Neuronal stem cell (in vitro differentiated cells): ENCODE measurements at regions not wholly inside any gene's neighbourhood (a gene's known extent, or its start where the extent isn't known, plus 50 kb on each side); places are given as distances from the start of the nearest gene placed in this dataset.

Experiments used
- DNase-seq: peaks from one replicate; pipeline ENCODE4 v3.0.0-alpha.2; 2013; ENCODE audit warnings: low spot score
- H2AFZ ChIP-seq: one replicate; pipeline ENCODE4 v1.6.1; 2013; ENCODE audit warnings: mild to moderate bottlenecking, low read length, inconsistent platforms
- H2AK5ac ChIP-seq: 2 replicates; pipeline ENCODE4 v1.6.1; 2013; ENCODE audit warnings: low read depth, mild to moderate bottlenecking, inconsistent platforms, low read length, moderate library complexity, mixed read lengths
- H2BK120ac ChIP-seq: 2 replicates; pipeline ENCODE4 v1.6.1; 2013; ENCODE audit warnings: low read depth, mild to moderate bottlenecking, inconsistent platforms, low read length, moderate library complexity, mixed read lengths
- H2BK12ac ChIP-seq: one replicate; pipeline ENCODE4 v1.6.1; 2013; ENCODE audit warnings: low read length, inconsistent platforms
- H2BK15ac ChIP-seq: 2 replicates; pipeline ENCODE4 v1.6.1; 2013; ENCODE audit warnings: mild to moderate bottlenecking, low read length, inconsistent platforms, mixed read lengths
- H2BK5ac ChIP-seq: one replicate; pipeline ENCODE4 v1.6.1; 2013; ENCODE audit warnings: inconsistent platforms, mild to moderate bottlenecking, low read length, moderate library complexity
- H3K14ac ChIP-seq: one replicate; pipeline ENCODE4 v1.6.1; 2013; ENCODE audit warnings: low read length, inconsistent platforms
- H3K18ac ChIP-seq: 2 replicates; pipeline ENCODE4 v1.6.1; 2013; ENCODE audit warnings: low read length, inconsistent platforms
- H3K23ac ChIP-seq: 2 replicates; pipeline ENCODE4 v1.6.1; 2013; ENCODE audit warnings: low read depth, mild to moderate bottlenecking, mixed read lengths, low read length, inconsistent platforms; ENCODE audit not compliant: poor library complexity
- H3K27ac ChIP-seq: replicated peaks from 3 replicates; pipeline ENCODE4 v1.5.1; 2013; ENCODE audit warnings: low read length, inconsistent platforms
- H3K27me3 ChIP-seq, 3 experiments: 2 replicates each; pipeline ENCODE4 v1.6.1; 2013; ENCODE audit warnings: low read length in 3 of 3, mild to moderate bottlenecking in 2 of 3, inconsistent platforms in 1 of 3, low read depth in 1 of 3, mixed read lengths in 1 of 3, moderate library complexity in 1 of 3; ENCODE audit not compliant: control insufficient read depth in 3 of 3, insufficient read depth in 3 of 3
- H3K36me3 ChIP-seq, 2 donors: replicated peaks in 1 of 2; 2 replicates each; pipeline ENCODE4 v1.6.1; 2013; ENCODE audit warnings: low read length in 2 of 2; ENCODE audit not compliant: control insufficient read depth in 2 of 2, insufficient read depth in 2 of 2
- H3K4ac ChIP-seq: 2 replicates; pipeline ENCODE4 v1.6.1; 2013; ENCODE audit warnings: inconsistent platforms, mild to moderate bottlenecking, low read length, moderate library complexity
- H3K4me1 ChIP-seq, 2 donors: 1 replicate in 1 of 2; 2 replicates in 1 of 2; pipeline ENCODE4 v1.6.1; 2013; ENCODE audit warnings: low read length in 2 of 2, low read depth in 1 of 2; ENCODE audit not compliant: control insufficient read depth in 2 of 2, insufficient read depth in 1 of 2
- H3K4me2 ChIP-seq: one replicate; pipeline ENCODE4 v1.6.1; 2013; ENCODE audit warnings: mild to moderate bottlenecking, low read length, inconsistent platforms; ENCODE audit not compliant: insufficient read depth, poor library complexity, severe bottlenecking
- H3K4me3 ChIP-seq, 2 donors: 2 replicates each; pipeline ENCODE4 v1.5.1; 2013; ENCODE audit warnings: low read length in 2 of 2, mild to moderate bottlenecking in 2 of 2, inconsistent platforms in 1 of 2, moderate library complexity in 1 of 2
- H3K79me1 ChIP-seq: one replicate; pipeline ENCODE4 v1.6.1; 2013; ENCODE audit warnings: low read depth, mild to moderate bottlenecking, inconsistent platforms, low read length, moderate library complexity
- H3K9ac ChIP-seq: one replicate; pipeline ENCODE4 v1.6.1; 2013; ENCODE audit warnings: mild to moderate bottlenecking, low read depth, low read length, inconsistent platforms; ENCODE audit not compliant: poor library complexity
- H3K9me3 ChIP-seq, 2 donors: replicated peaks in 1 of 2; 2 replicates each; pipeline versions ENCODE3 to v1.6.1; 2013; ENCODE audit warnings: low read length in 2 of 2, mild to moderate bottlenecking in 2 of 2, inconsistent platforms in 1 of 2, low read depth in 1 of 2, mixed read lengths in 1 of 2, moderate library complexity in 1 of 2; ENCODE audit not compliant: control insufficient read depth in 2 of 2, insufficient read depth in 1 of 2
- H4K8ac ChIP-seq: one replicate; pipeline ENCODE4 v1.6.1; 2013; ENCODE audit warnings: low read depth, mild to moderate bottlenecking, inconsistent platforms, low read length, moderate library complexity
- H4K91ac ChIP-seq: one replicate; pipeline ENCODE4 v1.6.1; 2013; ENCODE audit warnings: low read length, low read depth, mild to moderate bottlenecking, inconsistent platforms; ENCODE audit not compliant: poor library complexity
- WGBS, 2 donors: extraction: QIAGEN DNeasy Blood & Tissue Kit; methylation state at CpG; one replicate each; pipeline ENCODE4 v1.1.7; 2013; ENCODE audit warnings: missing lambda C conversion rate in 2 of 2, mixed read lengths in 1 of 2; ENCODE audit not compliant: insufficient read length in 2 of 2, insufficient replicate concordance in 1 of 2; ENCODE audit errors: extremely low coverage in 2 of 2; 5-methylcytosine and 5-hydroxymethylcytosine counted together

- WGBS, 2 donors = no CpG with 5 or more reads among the region's 4 CpGs
- Histone ChIP-seq H3K27me3 (no peaks in the 10 kb centered on the region), H3K4me1 (no peaks in the 10 kb centered on the region), H3K4me2 (no peak overlapping the region), H2BK5ac (no peak overlapping the region), H3K23ac (no peak overlapping the region), H2BK15ac (no peak overlapping the region), H3K9ac (no peak overlapping the region), H3K36me3 (no peaks in the 10 kb centered on the region), H3K4me3 (no peak overlapping the region), H3K4ac (no peak overlapping the region), H2BK12ac (no peak overlapping the region), H3K14ac (no peak overlapping the region), H4K8ac (no peak overlapping the region), H3K79me1 (no peaks in the 10 kb centered on the region), H3K9me3 (peaks cover 0 to 6% of the 10 kb centered on the region in 2 donors), H4K91ac (no peak overlapping the region), H3K27ac (no peak overlapping the region), H2AFZ (no peak overlapping the region), H2AK5ac (no peak overlapping the region), H2BK120ac (no peak overlapping the region), H3K18ac (no peak overlapping the region)
- DNase-seq = no peak
Observed at GRCh38 chr12:63319936-63320633, 169.1 kb upstream of the AVPR1A start.

GRCh38 chr12:63319386-63319785 is 168.4 kb upstream of the AVPR1A start:
- Histone ChIP-seq H2BK12ac (no peak overlapping the region), H2AFZ (no peak overlapping the region), H3K4me2 (no peak overlapping the region), H3K23ac (no peak overlapping the region), H3K27me3 (no peaks in the 10 kb centered on the region), H3K4ac (no peak overlapping the region), H3K4me3 (no peak overlapping the region), H3K9ac (no peak overlapping the region), H3K36me3 (no peaks in the 10 kb centered on the region), H3K18ac (no peak overlapping the region), H2BK15ac (no peak overlapping the region), H3K79me1 (no peaks in the 10 kb centered on the region), H2AK5ac (no peak overlapping the region), H3K4me1 (no peaks in the 10 kb centered on the region), H2BK5ac (no peak overlapping the region), H3K14ac (no peak overlapping the region), H4K91ac (no peak overlapping the region), H3K27ac (no peak overlapping the region), H3K9me3 (peaks cover 0 to 6% of the 10 kb centered on the region in 2 donors), H4K8ac (no peak overlapping the region), H2BK120ac (no peak overlapping the region)
- no peak for DNase-seq

- no peaks in the 10 kb centered on the region for H3K79me1 ChIP-seq
Observed at GRCh38 chr12:63318933-63319332, 167.9 kb upstream of the AVPR1A start.

GRCh38 chr12:63318313-63318712 is 167.3 kb upstream of the AVPR1A start:
- H3K9me3 ChIP-seq = peaks cover 0 to 6% of the 10 kb centered on the region in 2 donors
- peak overlapping the region; percentile 16 for H3K18ac ChIP-seq

More at GRCh38 chr12:63318933-63319332, 167.9 kb upstream of the AVPR1A start:
- H3K36me3 ChIP-seq = no peaks in the 10 kb centered on the region
- no peak overlapping the region for H3K4me2 ChIP-seq
- H3K4ac ChIP-seq = no peak overlapping the region
- no peak overlapping the region for H2BK15ac ChIP-seq
- H3K4me1 ChIP-seq = no peaks in the 10 kb centered on the region
- H4K91ac ChIP-seq = no peak overlapping the region
- H2AFZ ChIP-seq = no peak overlapping the region
- WGBS, 2 donors = no CpG with 5 or more reads among the region's 1 CpG
- no peak overlapping the region for H4K8ac ChIP-seq
- H3K27ac ChIP-seq = no peak overlapping the region
- no peak overlapping the region for H3K23ac ChIP-seq
- no peak overlapping the region for H3K9ac ChIP-seq
- H2AK5ac ChIP-seq = no peak overlapping the region
- H2BK12ac ChIP-seq = no peak overlapping the region
- H3K4me3 ChIP-seq = no peak overlapping the region
- H2BK120ac ChIP-seq = no peak overlapping the region
- H3K18ac ChIP-seq = no peak overlapping the region
- no peak for DNase-seq
- H3K9me3 ChIP-seq = peaks cover 0 to 6% of the 10 kb centered on the region in 2 donors
- no peak overlapping the region for H3K14ac ChIP-seq
- H3K27me3 ChIP-seq = no peaks in the 10 kb centered on the region
- no peak overlapping the region for H2BK5ac ChIP-seq

More at GRCh38 chr12:63318313-63318712, 167.3 kb upstream of the AVPR1A start:
- no peak overlapping the region for H3K4ac ChIP-seq
- H3K9ac ChIP-seq = no peak overlapping the region
- no peaks in the 10 kb centered on the region for H3K27me3 ChIP-seq
- no peaks in the 10 kb centered on the region for H3K79me1 ChIP-seq
- H2BK12ac ChIP-seq = no peak overlapping the region
- no peak overlapping the region for H4K8ac ChIP-seq
- no peak for DNase-seq
- H2BK5ac ChIP-seq = no peak overlapping the region
- no CpG with 5 or more reads among the region's 7 CpGs for WGBS, 2 donors
- no peak overlapping the region for H2BK120ac ChIP-seq
- no peak overlapping the region for H3K4me3 ChIP-seq
- no peak overlapping the region for H3K27ac ChIP-seq
- H2BK15ac ChIP-seq = no peak overlapping the region
- no peak overlapping the region for H2AK5ac ChIP-seq
- H3K4me2 ChIP-seq = no peak overlapping the region
- H4K91ac ChIP-seq = no peak overlapping the region
- H2AFZ ChIP-seq = no peak overlapping the region
- no peak overlapping the region for H3K23ac ChIP-seq
- no peak overlapping the region for H3K14ac ChIP-seq
- H3K4me1 ChIP-seq = no peaks in the 10 kb centered on the region
- H3K36me3 ChIP-seq = no peaks in the 10 kb centered on the region
